Fibroblast of peridontal ligament (primary cell): ENCODE measurements at regions not wholly inside any gene's neighbourhood (a gene's known extent, or its start where the extent isn't known, plus 50 kb on each side); places are given as distances from the start of the nearest gene placed in this dataset.
"Not testable (repeated sequence)": the region's sequence is repeated elsewhere in the genome, so short reads cannot be mapped to it uniquely, and the experiment has no call there.

ENCODE experiments used
- DNase-seq: peaks from one replicate; pipeline ENCODE4 v3.0.0-alpha.2; 2010; ENCODE audit errors: extremely low read depth

DNA sequence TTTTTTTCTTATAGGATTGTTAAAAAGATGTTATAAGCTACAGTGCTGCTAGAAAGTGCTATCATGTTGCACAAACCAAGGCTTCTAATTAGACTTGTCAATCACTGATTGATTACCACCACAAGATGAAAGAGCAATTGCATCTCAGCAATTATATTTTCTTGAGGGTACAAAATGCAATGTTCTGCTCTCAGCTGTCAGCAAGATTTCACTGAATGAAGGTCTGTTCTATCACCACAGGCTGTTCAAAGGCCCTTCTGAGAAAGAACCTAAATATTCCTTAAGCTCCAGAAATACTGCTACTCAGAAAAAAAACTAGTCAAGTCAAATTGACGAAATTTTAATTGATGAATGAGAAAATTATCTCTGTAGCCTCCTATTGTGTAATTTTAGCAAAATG is 301.9 kb upstream of the KYNU start:
- no peak for DNase-seq

DNA sequence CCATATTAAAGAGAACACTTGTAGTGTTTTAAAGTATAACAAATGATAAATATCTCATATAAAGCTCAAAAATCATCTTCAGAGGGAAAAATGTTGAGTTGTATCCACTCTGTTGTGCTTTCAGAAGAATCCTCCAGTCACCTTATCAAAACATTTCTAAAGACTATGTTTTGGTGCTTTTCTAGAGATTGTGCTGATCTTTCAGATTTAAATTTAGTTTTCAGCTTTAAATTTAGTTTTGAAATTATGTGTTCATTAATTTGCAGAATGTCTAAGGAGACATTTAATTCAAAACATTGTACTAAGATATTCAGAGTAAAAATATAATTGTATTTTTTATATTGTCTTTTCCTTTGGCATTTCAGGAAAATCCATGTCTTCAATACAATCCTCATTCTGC is 303.1 kb upstream of the KYNU start:
- DNase-seq: no peak

DNA sequence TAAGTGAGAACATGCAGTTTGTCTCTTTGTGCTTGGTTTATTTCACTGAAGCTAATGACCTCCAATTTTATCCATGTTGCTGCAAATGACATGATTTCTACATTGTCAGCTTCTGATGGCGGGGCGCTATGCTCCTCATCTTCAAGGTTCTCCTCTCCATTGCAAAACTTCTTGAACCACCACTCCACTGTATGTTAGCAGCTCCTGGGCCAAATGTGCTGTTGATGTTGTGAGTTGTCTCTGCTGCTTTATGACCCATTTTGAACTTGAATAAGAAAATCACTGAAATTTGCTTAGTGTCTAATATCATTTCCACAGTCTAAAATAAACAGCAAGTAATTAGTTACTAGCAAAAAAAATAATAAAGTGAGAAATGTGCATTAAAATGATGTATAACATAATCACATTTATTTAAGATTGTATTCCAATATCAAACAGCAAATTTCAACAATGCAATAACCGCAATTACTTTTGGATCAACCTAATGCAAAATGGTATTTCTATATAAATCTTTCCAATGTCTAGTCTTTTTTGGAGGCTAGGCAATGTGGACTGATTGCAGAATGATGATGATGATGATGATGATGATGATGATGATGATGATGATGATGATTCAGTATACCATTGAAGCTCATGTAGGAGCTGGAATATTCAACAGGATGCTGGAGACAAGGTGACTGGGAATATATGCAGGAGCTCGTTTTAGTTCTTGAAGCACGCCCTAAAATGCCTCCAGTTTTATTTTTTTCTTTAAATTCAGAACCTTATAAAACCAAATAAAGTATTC is 304.9 kb upstream of the KYNU start:
- no peak for DNase-seq

DNA sequence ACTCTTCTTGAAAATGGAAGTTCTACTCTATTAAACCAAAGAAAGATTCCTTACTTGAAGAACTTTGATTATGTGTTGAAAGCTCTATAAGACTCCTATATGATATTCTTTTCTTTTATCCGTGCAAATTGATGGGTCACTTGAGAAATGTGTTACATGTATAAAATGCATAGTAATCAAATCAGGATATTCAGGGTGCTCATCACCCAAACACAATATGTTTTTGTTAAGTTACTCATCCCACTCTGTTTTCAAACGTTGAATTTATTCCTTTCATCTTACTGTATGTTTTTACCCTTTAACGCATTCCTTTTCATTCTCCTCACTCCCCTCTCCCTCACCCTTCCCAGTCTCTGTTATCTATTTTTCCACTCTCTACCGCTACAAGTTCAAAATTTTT is 305.5 kb upstream of the KYNU start:
- no peak for DNase-seq

DNA sequence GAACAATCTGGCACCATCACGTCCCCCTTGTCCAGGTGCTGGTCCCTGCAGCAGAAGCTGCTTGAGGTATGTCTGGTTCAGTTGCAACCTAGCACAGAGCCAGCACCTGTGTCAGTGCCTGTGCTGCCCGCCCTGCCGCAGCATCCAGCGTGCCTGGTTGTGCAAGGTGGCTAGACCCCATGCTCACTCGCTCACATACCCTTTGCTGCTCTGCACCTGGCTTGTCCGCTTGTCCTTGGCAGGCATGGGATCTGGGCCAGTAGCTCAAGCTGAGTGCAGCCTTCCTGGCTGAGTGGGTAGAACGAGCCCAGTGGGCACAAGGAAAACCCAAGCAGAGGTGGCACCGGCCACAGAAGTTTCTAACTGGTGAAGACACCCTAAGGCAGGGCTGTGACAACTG is 314.6 kb upstream of the KYNU start:
- DNase-seq: no peak

DNA sequence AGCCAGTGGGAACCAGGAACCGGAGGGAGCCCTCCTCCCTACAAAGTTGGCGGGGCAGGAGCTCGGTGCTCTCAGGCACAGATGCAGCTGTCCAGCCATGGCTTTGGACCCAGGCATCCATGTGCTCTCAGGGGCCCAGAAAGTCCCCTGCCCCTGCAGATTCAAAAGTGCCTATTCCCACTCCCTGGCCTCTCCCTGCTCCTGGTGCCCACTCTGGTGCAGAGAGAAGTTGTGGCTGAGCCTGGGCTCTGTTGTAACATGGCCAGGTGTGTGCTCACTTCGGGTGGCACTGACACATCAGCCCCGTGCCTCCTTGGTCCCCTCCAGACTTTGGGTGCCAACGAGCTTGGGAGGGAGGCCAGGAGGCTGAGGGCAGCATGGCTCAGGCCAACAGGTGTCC is 315.8 kb upstream of the KYNU start:
- DNase-seq: no peak

DNA sequence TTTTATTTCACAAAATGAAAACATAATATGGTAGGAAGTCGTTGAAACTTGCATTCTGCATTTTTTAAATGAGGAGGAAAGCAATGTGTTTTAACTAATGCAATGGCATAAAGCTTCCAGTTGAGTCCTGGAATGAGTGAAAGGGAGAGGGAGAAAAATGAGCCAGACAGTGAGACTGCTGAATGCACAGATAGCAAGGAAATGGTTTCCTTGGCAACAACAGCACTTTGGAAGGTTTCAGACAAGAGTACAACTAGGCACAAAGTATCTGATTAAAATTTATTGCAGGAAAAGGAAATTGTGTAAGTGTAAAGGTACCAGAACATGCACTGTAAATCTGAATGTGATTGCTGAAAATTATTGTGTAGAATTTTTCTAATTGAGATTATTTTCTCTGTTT is 320.1 kb upstream of the KYNU start:
- no peak for DNase-seq

DNA sequence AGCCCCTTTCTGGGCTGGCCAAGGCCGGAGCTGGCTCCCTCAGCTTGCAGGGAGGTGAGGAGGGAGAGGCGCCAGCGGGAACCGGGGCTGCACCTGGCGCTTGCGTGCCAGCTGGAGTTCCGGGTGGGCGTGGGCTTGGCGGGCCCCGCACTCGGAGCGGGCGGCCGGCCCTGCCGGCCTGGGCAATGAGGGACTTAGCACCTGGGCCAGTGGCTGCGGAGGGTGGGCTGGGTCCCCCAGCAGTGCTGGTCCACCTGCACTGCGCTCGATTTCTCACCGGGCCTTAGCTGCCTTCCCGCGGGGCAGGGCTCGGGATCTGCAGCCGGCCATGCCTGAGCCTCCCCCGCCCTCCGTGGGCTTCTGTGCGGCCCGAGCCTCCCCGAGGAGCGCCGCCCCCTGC is 331.5 kb upstream of the KYNU start:
- DNase-seq: not testable (repeated sequence)

DNA sequence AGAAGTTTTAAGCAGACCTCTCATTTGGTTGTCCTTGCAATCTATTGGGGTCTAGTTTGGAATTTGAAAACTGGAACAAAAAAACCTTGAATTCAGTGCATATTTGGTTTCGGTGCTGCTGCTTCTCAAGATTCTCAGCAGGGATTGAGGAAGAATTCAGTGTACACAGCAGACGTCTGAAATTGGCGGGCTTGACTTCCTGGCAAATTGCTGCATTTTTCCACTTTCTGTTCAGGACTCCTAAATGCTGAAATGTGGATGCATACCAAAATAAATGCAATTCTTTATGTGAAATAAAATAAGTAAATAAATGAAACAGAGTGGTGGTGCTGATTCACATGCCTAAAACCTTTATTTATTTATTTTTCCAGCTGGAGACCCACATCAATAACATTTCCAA is 332.4 kb upstream of the KYNU start:
- peak; percentile 1 for DNase-seq

DNA sequence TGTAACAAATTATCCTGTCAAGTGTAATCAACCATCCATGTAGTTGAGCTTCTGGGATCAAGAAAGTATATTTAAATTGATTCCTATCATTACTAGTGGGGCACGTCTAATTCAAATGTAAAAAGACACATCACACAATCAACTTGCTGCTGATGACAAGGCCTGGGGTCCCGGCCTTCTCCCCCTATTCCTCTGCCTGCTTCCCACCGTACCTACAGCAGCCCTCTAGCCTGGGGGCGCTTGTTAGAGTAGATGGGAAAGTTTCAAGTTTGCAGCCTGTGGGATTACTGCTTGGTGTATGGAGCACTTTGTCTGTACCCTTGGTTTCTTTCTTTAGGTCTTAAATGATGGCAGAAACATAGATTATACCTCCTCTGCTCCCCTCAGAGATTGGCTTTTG is 333.3 kb upstream of the KYNU start:
- DNase-seq: no peak

DNA sequence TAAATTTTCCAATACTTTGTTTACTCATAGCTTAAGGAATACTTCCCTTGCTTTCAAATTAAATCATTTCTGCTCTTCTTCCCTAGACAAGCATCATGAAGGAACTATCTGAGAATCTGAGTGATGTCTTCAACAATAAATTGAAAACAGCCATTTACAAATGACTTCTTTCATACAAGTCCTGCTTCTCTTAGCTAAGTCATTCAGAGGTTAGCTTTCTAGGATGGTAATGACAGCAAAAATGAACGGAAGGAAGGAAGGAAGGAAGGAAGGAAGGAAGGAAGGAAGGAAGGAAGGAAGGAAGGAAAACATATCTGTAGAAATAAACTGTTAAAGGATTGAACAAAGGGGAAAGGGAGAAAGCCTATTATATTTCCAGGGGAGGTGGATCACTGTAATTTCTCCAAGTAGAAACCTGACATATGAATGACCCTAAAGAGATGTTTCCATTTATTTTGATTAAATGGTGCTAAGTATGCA is 335.0 kb upstream of the KYNU start:
- no peak for DNase-seq

DNA sequence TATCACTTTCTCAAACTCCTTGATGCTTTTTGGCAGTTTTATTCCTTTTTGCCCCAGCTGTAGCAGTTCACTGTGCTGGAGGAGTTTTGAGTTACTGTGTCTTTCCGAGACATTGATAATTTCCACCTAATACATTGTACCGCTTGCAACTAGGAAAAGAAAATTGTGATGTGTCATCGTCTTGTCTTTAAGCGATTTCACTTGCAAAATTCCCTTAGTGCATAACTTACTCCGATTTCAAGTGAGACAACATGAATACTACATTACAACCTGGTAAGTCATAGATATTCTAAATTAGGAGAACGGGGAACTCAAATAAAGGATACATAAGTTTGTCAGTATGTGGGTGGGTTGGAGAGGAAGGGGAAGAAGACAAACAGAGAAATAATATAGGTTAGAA is 340.5 kb upstream of the KYNU start:
- no peak for DNase-seq

DNA sequence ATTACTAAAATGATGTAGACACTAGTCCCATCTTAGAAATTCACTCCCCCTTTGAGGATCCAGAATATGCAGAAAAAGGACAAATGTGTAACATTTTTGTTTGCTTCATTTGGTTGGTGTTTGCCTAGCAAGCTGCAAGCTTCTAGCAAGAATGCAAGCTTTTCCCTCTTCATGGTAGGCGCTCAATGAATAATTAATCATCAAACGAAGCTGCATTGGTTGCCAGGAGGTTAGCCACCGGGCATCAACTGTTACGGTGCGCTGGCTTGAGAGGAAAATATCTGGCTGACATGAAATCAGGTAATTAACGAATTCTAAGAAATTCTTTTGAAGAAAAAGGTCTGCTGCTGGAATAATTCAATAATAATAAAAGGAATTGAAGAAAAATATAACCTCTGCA is 341.0 kb upstream of the KYNU start:
- no peak for DNase-seq

DNA sequence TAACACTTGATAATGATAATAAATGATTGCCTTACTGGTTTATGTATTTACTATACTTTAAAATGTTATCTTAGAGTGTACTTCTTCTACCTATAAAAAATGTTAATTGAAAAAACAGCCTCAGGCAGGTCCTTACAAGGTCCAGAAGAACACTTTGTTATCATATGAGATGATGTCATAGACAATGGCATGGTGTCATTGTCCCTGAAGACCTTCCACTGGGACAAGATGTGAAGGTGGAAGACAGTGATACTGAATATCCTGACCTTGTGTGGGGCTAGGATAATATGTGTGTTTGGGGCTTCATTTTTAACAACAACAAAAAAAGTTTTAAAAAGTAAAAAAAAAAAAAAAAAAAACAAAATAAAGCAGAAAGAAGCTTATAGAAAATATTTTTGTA is 342.2 kb upstream of the KYNU start:
- DNase-seq: no peak

DNA sequence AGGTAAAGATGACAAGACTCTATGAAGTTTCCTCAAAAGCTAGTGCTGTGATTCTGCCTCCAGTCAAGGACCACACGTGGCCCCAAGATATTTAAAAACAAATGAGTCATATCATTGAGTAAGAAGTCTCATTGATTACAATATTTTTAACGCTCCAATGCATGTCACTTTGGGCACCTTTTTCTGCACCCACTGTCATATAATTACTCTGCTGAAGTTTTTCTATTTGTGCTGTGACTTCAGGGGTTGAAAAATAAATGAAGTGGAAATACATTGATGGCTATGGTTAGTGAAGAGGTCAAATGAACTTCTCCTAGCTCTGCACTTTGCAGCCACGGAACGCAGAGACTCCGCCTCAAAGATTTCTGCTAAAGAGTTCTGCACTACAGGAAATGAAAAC is 344.3 kb upstream of the KYNU start:
- no peak for DNase-seq

DNA sequence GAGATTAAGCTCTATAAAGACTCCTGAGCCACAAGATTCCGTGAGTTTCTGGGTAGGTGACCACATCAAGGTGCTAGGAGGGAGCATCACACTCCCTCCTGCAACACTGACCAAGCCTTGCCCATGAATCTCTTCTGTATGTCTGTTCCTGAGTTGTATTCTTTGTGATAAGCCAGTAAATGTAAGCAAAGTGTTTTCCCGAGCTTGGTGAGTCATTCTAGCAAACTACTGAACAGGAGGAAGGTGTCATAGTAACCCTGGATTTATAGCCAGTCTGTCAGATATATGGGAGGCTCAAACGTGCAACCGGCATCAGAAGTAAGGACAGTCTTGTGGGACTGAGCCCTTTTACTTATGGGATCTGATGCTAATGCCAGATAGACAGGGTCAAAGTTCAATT is 346.1 kb upstream of the KYNU start:
- no peak for DNase-seq

DNA sequence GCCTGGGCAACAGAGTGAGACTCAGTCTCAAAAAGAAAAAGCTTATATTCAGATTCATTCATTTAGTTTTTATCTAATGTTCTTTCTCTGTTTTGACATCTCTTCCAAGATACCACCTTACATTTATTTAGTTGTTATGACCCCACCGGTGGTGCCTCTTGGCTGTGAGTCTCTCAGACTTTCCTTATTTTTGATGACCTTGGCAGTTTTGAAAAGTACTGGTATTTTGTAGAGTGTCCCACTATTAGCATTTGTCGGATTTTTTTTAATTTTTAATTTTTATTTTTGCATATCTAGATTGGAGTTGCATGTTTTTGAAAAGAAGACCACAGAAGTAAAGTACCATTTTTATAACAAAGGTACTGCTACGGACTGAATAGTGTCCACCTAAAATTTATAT is 351.7 kb upstream of the KYNU start:
- no peak for DNase-seq

DNA sequence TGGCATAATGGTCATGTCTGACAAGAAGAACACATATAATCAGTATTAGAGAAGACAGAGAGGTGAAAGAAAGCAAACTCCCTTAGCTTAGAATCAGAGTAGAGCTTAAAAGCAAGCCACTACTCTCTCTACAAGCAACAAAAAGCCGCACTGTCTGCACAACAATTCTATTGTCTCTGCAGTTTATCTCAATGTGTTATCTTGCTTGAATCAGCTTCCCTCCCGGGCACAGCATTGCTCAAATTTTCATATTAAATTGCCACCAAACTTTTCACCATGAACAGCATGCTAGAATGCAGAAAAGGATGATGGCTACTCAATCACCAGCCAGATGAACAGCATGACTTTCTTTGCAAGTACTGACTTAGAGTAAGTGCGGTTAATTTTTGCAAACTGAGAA is 356.0 kb upstream of the KYNU start:
- DNase-seq: no peak

DNA sequence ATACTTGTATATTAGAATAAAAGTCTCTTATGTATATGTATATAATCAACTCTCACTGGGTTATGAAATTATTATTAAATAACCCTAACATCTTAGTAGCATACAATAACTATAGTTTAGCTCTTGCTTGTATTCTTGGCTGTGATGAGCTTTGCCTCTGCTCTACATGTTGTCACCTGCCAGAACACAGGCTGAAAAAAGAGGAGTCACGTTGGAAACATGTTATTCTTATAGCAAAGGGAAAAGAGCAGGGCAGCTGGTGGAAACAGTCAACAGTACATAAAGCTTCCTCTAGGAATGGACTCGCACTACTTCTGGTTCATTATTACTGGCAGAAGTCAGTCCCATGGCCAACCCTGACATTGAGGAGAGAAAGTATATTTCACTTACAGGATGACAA is 362.0 kb upstream of the KYNU start:
- no peak for DNase-seq

DNA sequence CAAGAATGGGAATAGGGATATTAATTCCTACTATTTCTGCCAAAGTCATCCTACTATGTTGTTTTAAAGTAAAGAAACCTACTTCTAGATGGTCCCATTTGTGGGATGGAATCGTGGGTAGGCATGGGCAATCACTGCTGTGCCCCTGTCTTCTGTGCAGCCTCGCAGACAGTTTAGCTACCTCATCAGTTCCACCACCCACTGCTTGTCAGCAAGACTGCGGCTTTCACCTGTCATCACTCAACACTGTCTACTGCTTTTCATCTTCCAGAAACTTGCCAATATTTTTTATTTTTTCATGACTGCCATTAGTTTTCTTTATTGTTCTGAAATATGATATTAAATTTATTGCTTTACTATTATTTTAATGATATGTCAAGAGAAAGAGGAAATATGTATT is 368.1 kb upstream of the KYNU start:
- no peak for DNase-seq

DNA sequence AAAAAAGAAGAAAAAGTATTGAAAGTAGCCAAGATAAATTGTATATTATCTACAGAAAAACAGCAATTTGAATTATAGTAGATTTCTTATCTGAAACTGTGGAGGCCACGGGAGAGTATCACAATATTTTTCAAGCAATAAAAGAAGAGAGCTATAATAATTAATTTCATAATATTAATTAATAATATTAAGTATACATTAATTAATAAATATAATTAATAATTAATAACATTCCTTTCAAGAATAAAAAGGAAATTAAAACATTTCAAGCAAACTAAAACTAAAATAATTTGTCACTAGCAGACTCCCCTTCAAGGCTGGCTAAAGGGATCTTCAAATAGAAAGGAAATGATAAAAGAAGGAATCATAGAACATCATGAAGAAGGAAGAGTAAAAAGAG is 372.7 kb upstream of the KYNU start:
- DNase-seq: no peak

DNA sequence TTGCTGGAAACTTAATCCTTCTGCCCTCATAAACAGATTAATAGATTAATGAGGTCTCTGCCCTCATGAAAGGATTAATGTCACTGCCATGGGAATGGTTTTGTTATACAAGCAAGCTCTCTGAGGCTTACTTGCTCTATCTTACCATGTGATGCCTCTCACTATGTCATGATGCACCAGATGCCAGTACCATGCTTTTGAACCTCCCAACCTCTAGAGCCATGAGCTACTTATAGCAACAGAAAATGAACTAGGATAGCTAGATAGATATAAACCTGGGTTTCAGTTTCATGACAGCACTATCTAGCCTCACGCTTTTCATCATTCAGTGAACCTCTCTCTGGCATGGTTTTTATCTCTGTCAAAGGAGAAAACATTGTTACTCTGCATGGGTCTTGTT is 371.6 kb upstream of the LRP1B start:
- DNase-seq: no peak

DNA sequence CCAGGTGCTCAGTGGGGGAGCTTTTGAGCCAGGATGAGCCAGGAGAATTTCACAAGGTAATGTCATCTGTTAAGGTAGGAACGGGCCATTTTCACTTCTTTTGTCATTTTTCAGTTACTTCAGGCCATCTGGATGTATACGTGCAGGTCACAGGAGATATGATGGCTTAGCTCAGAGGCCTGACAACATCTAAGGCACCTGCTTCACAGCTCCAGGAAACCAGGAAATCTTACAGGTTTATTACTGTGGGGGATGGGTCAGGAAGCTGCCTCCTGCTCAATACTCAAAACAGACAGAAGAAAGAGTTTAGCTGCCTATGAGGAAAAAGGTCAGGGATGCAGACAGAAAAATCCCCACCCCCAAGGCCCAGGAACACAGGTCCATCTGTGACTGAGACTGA is 364.3 kb upstream of the LRP1B start:
- DNase-seq: no peak

DNA sequence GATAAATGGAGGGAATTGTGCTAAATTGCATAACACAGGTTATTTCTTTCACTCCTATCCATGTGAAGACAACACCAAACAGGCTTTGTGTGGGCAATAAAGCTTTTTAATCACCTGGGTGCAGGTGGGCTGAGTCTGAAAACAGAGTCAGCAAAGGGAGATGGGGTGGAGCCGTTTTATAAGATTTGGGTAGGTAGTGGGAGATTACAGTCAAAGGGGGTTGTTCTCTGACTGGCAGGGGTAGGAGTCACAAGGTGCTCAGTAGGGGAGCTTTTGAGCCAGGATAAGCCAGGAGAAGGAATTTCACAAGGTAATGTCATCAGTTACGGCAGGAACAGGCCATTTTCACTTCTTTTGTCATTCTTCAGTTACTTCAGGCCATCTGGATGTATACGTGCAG is 358.8 kb upstream of the LRP1B start:
- not testable (repeated sequence) for DNase-seq
